ENCODE measurements at regions not wholly inside any gene's neighbourhood (a gene's known extent, or its start where the extent isn't known, plus 50 kb on each side); places are given as distances from the start of the nearest gene placed in this dataset.
"Not testable (repeated sequence)": the region's sequence is repeated elsewhere in the genome, so short reads cannot be mapped to it uniquely, and the experiment has no call there.

DNA sequence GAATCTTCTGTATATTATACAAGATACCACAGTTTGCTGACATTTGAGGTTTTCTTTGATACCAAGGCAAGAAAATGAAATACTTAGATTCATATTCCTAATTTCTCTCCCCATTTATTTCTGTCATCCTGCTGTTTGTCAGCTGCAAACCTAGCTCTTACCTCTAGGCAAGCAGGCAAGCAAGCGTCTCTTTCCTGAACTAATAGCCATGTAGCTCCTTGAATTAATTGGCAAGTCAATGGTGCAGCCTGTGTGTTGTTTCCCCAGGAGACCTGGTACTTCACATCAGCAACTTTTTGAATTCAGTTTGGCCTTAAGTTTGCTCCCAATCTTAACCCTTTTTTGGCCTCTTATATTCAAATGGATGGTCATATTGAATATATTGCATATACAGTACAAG is 573.6 kb upstream of the ARRDC3 start:
- no peak for DNase-seq

DNA sequence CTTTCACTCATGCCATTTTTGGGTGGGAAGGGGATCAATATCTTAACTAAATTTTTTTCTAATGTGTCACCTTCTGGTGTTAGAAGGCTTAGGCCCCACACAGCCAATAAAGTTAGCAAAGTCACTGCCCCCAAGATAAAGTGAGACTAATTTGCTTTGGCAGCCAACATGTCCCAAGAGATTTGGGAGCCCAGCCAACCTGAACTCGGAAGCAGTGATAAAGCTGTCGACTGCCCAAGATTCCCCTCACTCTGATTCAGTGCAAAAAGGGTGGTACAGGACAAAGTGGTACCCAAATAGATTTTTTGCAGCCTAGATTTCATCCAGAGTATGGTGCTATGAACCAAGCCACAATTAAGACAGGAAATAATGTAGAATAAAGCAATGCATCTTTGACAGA is 572.5 kb upstream of the ARRDC3 start:
- DNase-seq = no peak

DNA sequence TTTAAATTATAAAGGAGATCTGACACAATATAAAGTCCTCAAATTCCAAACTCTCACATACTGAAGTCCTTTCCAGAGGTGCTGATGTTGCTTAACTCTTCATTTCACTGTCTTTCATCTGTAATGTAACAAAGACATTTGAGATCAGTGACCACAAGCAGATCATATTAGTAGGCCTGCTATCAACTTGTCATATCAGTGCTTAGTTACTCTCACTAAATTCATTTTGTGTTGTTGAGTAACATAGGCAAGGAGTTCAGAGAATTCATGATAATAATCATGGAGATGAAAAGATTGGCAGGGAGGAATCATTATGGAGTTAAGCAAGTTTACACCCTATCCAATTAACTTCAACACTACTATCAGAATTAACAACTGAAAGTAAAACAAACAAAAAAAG is 571.0 kb upstream of the ARRDC3 start:
- peak; percentile 20 for DNase-seq

DNA sequence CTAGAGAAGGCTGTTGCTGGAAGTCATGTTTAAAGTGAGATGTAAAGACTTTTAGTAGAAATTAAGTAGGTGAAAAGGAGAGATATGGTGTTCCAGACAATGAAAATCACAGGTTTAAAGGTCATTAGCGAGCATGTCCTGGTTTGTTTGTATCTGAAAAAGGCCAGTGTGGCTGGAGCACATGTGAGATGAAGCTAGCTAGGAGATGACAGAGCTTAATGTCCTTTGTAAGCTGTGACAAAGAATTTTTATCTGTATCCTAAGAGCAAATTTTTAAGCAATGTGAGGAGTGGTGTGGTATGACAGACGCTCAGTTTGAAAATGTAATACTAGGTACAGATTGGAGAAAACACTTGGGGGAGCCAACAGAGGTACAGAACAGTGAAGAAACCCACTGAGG is 567.2 kb upstream of the ARRDC3 start:
- no peak for DNase-seq

DNA sequence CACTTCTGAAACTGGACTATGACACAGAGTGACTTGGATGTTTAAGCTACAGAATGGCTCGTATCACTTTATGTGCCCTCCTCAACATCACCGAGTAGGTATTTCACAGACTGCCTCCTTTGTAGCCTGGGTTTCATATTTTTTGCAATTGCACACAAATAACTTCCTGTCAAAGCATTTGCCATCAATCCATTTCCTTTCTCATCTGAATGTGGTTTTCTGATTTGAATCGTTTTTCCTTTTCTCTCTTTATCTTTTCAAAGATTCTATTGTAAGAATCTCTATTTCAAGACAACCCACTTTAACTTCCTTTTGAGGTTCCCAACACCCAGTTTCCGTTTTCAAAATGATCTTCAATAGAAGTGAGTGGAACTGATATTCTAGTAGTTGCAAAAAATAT is 563.8 kb upstream of the ARRDC3 start:
- DNase-seq = peak; percentile 1

DNA sequence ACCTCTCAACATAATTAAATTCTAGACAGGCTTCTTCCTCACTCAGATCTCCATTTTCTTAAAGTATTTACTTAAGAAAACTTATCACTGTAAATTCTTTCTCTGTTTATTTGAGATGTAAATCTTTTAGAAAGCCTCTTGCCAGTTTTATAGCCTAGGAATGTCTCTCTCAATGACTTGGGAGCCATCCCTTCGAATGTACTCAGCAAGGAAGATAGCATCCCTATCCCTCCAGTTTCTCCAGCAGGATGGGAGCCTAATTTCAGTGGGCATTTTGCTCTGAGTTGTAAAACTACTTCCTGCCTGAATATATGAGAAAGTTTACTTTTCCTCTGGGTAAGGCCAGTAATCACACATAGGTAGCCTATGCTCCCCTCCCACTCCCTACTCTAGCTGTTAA is 558.5 kb upstream of the ARRDC3 start:
- no peak for DNase-seq

DNA sequence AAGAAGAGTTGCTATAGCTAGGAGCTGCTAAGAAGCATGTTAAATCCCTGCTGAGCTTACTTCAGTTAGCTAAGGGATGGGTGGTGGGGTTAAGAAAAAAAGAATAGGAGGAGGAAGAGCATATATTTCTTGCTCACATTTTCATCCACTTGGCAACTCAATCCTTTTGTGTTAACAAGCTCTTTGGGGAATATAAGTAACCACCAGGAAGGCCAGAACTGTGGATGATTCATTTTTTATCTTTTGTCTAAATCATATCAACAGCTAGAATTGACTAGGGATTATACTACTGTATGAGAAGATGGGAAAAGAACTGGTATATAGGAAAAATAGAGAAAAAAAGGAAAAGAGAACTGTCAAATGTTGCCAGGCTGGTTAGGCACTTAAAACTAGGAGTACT is 555.3 kb upstream of the ARRDC3 start:
- no peak for DNase-seq

DNA sequence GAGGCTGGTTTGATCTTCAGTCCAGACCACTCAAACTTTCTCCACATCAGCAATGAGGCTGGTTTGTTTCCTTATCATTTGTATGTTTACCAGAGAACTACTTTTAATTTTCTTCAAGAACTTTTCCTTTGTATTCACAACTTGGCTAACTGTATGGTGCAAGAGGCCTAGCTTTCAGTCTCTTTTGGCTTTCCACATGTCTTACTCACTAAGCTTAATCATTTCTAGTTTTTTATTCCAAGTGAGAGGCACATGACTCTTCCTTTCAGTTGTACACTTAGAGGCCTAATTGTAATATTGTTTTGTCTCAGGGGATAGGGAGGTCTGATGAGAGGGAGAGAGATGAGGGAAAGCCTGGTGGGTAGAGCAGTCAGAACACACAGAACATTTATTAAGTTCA is 554.0 kb upstream of the ARRDC3 start:
- no peak for DNase-seq

DNA sequence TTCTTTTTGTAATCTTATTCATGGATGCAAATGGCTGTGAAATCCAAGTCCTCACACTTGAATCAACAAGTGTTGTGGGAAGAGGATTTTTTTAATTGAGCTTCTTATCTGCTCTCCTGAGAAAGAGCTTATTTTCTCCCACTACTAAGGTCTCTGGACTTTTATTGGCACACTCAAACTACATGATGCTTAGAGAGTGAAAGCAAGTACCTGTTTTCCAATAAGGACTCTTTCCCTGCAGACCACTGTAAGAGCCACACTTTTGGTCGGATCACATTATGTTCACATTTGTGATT is 546.4 kb upstream of the ARRDC3 start:
- DNase-seq = no peak

DNA sequence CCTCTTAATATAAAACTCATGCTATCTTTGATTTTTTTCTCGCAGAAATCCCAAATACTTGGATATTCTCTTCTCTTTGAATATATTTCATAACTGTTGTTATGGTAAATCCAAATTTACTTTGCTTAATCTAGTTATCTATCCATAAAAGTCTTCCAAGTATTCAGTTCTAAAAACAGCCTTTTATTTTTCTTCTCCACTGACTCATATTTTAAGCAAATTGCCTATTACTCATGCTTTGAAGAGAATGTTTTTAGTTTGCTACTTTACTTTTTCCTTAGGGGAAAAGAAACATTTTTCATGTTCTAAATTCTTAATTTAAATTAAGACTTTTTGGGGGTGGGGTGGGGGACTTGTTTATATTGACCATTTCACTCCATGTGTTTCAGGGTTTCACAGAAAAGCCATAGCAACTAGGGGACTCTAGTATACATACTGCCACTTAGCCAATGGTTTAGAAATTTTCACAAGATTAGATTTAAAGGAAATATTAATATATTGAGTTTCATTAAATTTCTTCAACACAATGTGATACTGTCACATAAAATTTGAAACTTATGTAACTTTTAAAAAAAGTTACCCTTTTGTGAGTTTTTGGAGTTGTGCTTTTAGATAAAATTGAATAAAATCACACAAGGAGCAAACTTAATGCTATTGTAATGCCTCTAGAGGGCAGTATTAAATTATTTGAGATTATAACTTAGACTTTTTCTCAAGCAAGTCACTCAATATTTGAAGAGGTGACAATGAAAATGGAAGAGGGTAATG is 545.8 kb upstream of the ARRDC3 start:
- peak; percentile 61 for DNase-seq

DNA sequence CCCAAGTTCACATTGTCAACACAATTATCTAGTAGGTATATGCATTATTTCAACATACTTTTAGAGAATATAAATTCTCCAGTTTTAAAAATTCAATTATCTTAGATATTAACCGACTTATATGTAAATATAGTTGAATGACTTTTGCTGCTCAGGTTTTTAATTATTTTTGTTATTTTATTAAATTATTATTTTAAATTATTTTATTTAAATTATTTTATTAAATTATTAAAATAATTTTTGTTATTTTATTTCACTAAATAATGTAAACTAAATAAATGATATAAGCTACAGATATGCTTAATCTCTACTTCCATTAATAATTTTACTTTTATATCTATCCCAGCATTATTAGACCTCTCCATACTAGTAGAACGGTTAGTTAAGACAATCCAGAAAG is 544.3 kb upstream of the ARRDC3 start:
- no peak for DNase-seq

DNA sequence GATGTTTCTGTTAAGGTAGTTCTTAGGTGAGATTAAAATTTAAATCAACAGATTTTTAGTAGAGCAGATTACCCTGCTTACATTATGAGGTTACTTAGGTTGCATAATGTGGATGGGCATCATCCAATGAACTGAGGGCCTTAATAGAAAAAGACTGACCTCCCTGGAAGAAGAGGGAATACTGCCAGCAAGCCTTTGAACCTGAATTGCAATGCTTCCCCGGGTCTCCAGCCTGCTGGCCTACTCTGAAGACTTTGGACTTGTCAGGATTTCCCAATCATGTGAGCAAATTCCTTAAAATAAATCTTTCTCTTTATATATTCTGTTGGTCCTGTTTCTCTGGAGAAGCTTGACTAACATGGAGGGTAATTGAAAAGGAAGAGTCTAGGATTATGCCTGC is 542.1 kb upstream of the ARRDC3 start:
- DNase-seq = no peak

DNA sequence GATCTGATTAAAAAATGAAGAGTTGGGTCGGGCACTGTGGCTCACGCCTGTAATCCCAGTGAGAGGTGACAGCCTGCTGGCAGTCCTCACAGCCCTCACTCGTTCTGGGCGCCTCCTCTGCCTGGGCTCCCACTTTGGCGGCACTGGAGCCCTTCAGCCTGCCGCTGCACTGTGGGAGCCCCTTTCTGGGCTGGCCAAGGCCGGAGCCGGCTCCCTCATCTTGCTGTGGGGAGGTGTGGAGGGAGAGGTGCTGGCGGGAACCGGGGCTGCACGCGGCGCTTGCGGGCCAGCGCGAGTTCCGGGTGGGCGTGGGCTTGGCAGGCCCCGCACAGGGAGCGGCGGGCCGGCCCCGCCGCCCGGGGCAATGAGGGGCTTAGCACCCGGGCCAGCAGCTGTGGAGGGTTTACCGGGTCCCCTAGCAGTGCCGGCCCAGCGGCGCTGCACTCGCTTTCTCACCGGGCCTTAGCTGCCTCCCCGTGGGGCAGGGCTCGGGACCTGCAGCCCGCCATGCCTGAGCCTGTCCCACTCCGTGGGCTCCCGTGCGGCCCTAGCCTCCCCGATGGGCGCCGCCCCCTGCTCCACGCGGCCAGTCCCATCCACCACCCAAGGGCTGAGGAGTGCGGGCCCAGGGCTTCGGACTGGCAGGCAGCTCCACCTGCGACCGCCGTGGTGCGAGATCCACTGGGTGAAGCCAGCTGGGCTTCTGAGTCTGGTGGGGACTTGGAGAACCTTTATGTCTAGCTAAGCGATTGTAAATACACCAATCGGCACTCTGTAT is 534.1 kb upstream of the ARRDC3 start:
- not testable (repeated sequence) for DNase-seq

DNA sequence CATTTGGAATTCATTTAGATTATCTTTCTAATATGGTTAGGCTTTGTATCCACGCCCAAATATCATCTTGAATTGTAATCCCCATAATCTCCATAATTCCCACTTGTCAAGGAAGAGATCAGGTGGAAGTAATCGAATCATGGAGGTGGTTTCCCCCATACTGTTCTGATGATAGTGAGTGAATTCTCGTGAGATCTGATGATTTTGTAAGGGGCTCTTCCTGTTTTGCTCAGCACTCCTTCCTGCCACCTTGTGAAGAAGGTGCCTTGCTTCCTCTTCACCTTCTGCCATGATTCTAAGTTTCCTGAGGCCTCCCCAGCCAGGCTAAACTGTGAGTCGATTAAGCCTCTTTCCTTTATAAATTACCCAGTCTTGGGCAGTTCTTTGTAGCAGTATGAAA is 527.5 kb upstream of the ARRDC3 start:
- no peak for DNase-seq

DNA sequence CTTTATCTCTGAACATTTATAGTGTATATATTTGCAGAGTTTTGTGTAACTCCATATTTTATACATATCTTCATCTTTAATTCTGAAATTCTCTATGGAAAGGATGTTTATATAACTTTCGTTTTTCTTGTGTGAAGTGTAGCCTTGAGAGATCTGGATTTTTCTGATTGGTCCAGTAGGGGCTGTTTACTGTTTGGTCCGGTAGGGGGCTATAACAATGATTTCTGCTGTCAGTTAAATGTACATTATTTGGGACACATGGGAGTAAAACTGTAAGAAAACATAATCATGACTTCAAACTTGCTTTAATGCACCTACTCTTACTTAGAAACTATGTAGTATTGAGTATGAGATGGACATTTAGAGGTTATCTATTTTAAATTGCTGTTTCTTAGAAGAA is 527.1 kb upstream of the ARRDC3 start:
- DNase-seq = no peak

DNA sequence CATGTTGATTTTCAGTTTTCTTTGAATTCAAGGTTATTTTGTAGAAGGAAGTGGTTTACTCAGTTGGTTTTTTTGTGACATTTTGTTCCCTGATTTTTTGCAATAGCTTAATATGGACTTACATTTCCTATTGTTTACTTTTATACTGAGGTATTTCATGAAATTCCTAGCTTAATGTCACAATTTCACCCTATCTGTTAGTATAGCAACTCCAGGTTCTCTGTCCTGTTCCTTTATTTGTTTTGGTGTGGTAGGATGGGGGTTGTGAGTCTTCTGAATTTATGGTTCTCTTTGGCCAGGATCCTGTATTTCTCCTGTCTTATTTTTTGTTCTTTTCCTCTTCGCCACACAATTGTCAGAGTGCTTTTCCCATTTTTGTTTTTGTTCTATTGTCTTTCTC is 523.4 kb upstream of the ARRDC3 start:
- DNase-seq = no peak

DNA sequence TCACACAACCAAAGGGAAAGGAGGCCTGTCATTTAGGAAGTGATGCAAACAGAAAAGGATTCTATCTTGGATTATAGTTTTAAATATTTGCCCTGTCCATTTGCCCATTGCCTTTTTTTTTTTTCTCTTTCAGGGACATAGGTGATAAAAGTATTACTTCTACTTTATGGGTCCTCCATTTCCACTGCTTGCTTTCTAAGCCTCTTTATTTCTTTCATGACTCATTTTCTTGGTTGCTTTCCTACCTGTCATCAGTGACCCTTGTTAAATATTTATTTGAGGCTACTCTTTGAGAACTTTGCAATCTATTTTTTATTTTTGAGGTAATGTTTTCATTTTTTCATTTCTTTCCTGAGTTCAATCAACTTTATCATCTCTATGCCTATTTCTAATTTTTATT is 522.9 kb upstream of the ARRDC3 start:
- DNase-seq = no peak

DNA sequence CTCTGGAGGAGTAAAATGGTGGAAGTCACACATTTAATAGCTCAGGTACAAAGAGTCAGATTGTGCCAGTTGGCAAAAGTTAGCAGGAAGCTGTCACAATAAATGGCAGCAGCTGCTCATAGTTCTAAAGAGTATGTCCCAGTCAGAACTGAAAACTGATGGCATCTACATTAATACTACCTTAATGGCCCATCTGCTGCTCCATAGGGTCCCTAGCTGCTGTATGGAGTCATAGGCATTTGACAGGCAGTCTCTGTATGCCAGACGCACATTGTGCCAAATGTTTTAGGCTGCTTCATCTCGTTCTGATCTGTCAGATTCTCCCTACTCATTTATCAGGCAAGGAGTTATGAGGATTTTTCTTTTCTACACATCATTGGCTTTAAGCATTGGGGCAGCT is 515.8 kb upstream of the ARRDC3 start:
- DNase-seq = no peak

DNA sequence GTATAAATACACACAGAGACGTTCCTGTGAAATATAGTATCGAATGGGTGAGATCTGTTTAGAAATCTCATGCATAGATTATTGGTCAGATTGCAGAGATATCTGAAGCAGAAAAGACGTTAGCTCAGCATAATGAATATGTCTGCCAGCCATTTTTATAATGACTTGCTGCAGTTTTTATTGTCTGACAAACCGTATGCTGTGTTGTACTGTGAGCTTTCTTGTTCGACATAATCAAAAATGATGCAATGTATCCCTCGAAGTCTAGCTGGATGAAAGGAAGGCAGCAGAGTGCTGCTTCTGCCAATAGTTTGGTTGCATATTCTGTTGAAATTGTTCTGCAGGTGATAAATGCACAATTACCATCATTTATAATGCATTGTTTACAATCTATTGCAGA is 514.9 kb upstream of the ARRDC3 start:
- DNase-seq = no peak

DNA sequence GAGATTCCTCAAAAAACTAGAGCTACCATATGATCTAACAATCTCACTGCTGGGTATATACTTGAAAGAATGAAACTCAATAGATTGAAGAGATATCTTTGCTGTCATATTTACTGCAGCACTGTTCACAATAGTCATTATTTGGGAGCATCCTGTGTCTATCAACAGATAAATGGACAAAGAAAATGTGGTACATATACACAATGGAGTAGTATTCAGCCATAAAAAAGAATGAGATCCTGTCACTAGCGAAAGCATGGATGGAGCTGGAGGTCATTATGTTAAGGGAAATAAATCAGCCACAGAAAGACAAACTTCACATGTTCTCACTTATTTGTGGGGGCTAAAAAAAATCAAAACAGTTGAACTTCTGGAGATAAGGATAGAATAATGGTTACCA is 505.7 kb upstream of the ARRDC3 start:
- DNase-seq = no peak

DNA sequence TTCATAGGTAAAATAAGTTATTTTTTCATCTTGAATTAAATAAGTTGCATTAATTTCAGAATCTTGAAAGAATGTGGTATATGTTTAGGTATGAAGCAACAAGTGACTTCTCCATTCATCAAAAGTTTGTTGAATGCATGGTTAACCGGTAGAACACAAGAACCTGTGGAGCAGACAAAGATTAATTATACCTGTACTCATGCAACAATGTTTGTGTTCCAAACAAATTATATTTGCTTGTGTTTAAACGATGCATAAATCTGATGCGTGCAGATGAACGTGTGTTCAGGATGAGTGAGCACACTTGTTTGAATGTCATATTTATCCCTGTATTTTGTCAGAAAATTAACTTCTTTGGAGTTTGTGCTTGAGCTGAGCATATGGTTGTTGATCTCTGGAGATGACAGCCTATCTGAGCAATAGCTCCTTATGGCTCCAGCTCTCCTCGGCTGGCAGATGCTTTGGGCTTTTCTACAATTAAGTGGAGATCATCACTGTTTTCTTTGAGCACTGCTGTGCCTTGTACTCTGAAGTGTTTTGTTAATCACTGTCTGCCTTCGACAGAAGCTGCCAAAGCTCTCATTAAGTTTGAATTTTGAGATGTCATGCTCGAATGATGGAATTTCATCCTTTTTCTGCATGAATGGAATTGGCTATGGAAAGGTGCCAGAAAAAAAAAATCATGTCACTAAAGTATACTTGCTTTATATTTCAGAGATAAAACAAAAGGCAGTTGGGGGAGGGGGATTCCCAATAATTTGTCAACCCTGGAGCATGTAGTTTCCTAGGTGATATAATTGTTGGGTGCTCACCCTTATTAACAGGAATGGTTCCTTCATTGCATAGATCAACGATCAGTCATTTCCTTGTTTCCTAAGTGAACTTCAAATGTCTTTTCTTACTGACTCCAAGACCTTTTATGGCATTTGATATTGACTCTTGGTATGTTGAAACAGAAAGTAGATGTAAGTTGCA is 502.5 kb upstream of the ARRDC3 start:
- no peak for DNase-seq

DNA sequence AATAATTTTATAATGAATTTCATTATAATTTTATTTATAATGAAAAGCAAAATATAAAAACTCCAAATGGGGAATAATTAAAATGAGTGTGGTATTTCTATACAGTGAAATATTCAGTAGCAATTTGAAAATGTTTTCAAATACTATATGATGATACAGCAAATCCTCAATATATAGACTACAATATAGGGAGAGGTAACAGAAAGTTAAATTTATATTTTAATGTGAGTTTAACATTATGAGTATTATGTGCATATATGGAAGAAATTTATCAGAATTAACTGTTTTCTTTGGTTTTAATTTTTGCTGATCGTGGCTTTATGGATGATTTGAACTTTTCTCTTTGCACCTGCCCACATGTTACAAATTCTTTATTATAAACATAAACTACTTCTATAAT is 500.9 kb upstream of the ARRDC3 start:
- DNase-seq = no peak

DNA sequence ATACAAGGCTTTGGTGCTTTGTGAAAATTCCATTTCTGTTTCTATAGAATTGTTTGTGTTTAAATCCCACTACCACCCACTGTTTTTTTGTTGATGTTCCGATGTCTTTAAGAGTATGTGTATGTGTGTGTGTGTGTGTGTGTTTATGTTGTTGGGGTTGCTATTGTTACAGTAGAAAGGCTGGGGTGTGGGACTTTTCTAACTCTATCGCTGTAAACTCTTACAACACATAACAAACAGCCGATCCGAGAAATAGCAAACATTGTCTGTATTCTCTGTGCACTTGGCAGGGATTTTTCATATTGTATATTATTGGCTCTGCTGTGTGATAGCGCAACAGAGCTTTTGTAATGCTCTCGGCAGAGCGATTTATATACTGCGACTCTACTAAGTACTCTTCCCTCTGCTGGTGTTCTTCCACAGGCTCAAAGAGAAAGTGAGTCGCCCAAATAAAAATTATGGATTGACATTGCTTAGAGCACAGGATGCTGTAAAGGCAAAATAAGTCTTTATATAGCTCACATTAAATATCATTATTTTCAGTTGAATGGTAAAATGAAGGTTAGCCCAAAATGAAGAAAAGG is 492.2 kb upstream of the ARRDC3 start:
- no peak for DNase-seq
